ENCODE measurements at regions not wholly inside any gene's neighbourhood (a gene's known extent, or its start where the extent isn't known, plus 50 kb on each side); places are given as distances from the start of the nearest gene placed in this dataset.

GRCh38 chr2:13986119-13986720 is 646.3 kb upstream of the LRATD1 start (continued):
- TF ChIP-seq SP1 (IDR thresholded peaks at IDR 0.05; ENCODE audit: low read depth, low read length) (no peak), SP4 (IDR thresholded peaks at IDR 0.05; ENCODE audit: low read length) (no peak), CBX8 (IDR thresholded peaks at IDR 0.05; ENCODE audit: borderline replicate concordance, low read depth, low read length) (no peak), EZH2 (IDR thresholded peaks at IDR 0.05; ENCODE audit: low read depth, low read length, severe bottlenecking) (no peak), USF2 (IDR thresholded peaks at IDR 0.05; ENCODE audit: low read length) (no peak), BACH1 (IDR thresholded peaks at IDR 0.05; ENCODE audit: low read length) (no peak), MAFK (IDR thresholded peaks at IDR 0.05; ENCODE audit: low read depth, low read length) (no peak), BCL11A (IDR thresholded peaks at IDR 0.05; ENCODE audit: low read depth in 2 of 2, low read length in 2 of 2) (no peak)

Data from H1 (cell line).